ENCODE measurements at regions not wholly inside any gene's neighbourhood (a gene's known extent, or its start where the extent isn't known, plus 50 kb on each side); places are given as distances from the start of the nearest gene placed in this dataset.
"Not testable (repeated sequence)": the region's sequence is repeated elsewhere in the genome, so short reads cannot be mapped to it uniquely, and the experiment has no call there.

DNA sequence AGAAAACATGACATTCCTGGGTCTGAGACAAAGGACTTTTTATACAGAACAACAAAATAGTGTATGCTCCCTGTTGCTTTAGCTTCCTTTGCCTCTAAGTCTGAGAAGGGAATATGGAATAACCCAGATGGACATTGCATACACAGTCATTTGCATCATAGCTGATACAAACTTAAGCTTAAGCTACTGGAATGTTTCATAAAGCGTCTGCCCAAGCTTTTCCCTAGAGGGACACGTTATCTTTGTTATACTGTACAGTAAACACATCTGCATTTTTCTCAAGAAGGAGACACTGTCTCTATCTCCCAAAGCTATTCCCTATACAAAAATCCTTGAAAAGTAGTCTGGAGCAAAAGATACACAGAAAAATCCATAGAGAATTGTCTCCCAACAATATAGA lies 775.0 kb downstream of the DIPK2A start:
- no peak for DNase-seq
- no peaks in the 10 kb centered on the region for H3K9me3 Mint-ChIP-seq
- H3K27ac Mint-ChIP-seq, result no peak overlapping the region
- H3K36me3 Mint-ChIP-seq, result no peaks in the 10 kb centered on the region
- H3K4me1 Mint-ChIP-seq, result no peaks in the 10 kb centered on the region
- no peak overlapping the region for H3K4me3 Mint-ChIP-seq
- H3K27me3 Mint-ChIP-seq, result no peaks in the 10 kb centered on the region

DNA sequence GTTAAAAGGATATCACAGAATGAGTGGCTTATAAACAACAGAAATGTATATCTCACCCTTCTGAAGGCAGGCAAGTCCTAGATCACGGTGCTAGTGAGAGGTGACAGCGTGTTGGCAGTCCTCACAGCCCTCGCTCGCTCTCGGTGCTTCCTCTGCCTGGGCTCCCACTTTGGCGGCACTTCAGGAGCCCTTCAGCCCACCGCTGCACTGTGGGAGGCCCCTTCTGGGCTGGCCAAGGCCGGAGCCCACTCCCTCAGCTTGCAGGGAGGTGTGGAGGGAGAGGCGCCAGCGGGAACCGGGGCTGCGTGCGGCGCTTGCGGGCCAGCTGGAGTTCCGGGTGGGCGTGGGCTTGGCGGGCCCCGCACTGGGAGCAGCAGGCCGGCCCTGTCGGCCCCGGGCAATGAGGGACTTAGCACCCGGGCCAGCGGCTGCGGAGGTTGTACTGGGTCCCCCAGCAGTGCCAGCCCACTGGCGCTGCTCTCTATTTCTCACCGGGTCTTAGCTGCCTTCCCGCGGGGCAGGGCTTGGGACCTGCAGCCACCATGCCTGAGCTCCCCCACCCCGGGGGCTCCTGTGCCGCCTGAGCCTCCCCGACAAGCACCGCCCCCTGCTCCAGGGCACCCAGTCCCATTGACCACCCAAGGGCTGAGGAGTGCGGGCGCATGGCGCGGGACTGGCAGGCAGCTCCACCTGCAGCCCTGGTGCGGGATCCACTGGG lies 778.1 kb downstream of the DIPK2A start:
- not testable (repeated sequence) for H3K4me1 Mint-ChIP-seq, H3K4me3 Mint-ChIP-seq, H3K9me3 Mint-ChIP-seq, DNase-seq, H3K27me3 Mint-ChIP-seq, H3K36me3 Mint-ChIP-seq, H3K27ac Mint-ChIP-seq

DNA sequence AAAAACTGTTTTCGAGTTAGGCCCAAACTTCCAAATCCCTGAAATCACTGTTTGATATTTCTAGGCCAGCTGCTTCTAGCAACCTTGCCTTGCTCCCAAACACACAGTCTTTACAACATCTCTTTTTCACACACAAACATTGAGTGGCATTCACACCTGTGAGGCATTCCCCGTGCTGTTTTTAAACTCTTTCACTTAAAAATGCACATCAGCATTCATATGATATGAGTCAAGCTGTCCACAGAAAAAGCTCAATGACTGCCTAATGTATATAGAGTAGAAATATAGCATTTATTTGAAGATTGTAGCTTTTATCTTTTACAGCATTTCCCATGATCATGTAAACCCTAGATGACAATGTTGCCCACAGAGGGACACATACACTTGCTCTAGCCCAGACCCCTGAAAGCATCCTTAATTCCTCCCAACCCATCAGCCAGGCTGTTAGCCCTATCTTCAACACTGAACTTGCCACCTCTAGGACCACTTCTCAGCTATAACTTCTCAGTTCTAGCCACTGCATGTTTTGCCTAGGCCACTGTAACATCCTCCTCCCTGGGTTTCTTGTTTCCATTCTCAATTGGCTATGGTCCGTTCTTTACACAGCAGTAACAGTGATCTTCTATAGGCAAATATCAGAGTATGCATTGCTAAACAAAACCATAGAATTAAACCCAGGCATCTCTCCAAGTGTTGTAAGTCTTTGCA lies 782.6 kb downstream of the DIPK2A start:
- DNase-seq, result no peak
- no peaks in the 10 kb centered on the region for H3K27me3 Mint-ChIP-seq
- no peak overlapping the region for H3K27ac Mint-ChIP-seq
- H3K4me3 Mint-ChIP-seq, result no peak overlapping the region
- H3K4me1 Mint-ChIP-seq, result no peaks in the 10 kb centered on the region
- H3K9me3 Mint-ChIP-seq, result no peaks in the 10 kb centered on the region
- H3K36me3 Mint-ChIP-seq, result no peaks in the 10 kb centered on the region

DNA sequence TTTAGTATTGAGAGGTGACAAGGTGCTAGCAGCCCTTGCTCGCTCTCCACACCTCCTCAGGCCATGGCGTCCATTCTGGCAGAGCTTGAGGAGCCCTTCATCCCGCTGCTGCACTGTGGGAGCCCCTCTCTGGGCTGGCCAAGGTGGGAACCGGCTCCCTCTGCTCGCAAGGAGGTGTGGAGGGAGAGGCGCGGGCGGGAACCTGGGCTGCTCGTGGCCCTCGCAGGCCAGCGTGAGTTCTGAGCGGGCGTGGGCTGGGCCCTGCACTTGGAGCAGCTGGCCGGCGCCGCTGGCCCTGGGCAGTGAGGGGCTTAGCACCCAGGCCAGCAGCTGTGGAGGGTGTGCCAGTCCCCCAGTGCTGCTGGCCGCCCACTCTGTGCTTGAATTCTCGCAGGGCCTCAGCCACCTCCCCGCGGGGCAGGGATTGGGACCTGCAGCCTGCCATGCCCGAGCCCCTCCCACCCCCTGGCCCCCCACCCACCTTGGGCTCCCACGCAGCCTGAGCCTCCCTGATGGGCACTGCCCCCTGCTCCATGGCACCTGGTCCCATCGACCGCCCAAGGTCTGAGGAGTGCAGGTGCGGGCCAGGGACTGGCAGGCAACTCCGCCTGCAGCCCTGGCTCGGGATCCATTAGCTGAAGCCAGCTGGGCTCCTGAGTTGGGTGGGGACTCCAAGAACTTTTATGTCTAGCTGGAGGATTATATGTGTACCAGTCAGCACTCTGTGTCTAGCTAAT lies 785.2 kb downstream of the DIPK2A start:
- no peak overlapping the region for H3K27ac Mint-ChIP-seq
- H3K4me3 Mint-ChIP-seq, result no peak overlapping the region
- H3K27me3 Mint-ChIP-seq, result no peaks in the 10 kb centered on the region

DNA sequence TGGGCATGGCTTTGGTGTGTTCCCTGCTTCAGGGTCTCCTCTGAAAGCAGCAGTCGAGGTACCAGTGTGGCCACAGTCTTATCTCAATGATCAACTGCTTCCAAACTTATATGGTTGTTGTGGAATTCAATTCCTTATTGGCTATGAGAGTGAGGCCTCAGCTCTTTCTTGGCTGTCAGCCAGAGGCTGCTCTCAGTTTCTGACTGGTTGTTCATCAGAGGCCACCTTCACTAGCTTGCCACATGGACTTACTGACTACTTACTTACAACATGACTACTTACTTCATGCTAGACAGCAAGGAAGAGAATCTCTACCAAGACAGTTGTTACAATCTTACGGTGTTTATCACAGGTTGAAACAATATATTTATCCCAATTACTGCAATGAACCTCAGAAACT lies 789.2 kb downstream of the DIPK2A start:
- H3K4me1 Mint-ChIP-seq, result no peaks in the 10 kb centered on the region
- no peak overlapping the region for H3K27ac Mint-ChIP-seq
- no peak overlapping the region for H3K4me3 Mint-ChIP-seq
- H3K36me3 Mint-ChIP-seq, result no peaks in the 10 kb centered on the region
- peaks cover 5% of the 10 kb centered on the region for H3K27me3 Mint-ChIP-seq
- H3K9me3 Mint-ChIP-seq, result no peaks in the 10 kb centered on the region
- no peak for DNase-seq

More for the DNA sequence above, 785.2 kb downstream of the DIPK2A start:
- no peaks in the 10 kb centered on the region for H3K9me3 Mint-ChIP-seq
- no peaks in the 10 kb centered on the region for H3K36me3 Mint-ChIP-seq
- no peak for DNase-seq
- no peaks in the 10 kb centered on the region for H3K4me1 Mint-ChIP-seq

DNA sequence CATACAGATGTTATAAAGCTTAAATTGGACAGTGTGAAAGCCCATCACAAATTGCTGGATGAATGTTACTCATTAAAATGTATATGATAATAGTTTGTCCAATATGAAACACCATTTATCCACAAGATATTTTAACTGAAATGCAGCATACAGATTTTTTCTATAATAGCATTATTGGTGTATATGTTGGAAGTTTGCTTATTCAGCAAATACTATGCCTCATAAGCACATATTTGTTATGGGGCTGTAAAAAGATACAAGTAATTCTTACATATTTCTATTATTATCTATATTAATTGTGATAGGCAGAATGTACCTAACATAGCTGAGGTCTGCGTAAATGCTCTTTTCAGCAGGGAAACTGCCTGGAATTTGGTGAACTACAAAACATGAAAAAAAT lies 790.5 kb downstream of the DIPK2A start:
- no peak for DNase-seq
- Mint-ChIP-seq H3K27ac (no peak overlapping the region), H3K36me3 (no peaks in the 10 kb centered on the region), H3K9me3 (no peaks in the 10 kb centered on the region), H3K4me1 (no peaks in the 10 kb centered on the region), H3K27me3 (peaks cover 5% of the 10 kb centered on the region), H3K4me3 (no peak overlapping the region)

DNA sequence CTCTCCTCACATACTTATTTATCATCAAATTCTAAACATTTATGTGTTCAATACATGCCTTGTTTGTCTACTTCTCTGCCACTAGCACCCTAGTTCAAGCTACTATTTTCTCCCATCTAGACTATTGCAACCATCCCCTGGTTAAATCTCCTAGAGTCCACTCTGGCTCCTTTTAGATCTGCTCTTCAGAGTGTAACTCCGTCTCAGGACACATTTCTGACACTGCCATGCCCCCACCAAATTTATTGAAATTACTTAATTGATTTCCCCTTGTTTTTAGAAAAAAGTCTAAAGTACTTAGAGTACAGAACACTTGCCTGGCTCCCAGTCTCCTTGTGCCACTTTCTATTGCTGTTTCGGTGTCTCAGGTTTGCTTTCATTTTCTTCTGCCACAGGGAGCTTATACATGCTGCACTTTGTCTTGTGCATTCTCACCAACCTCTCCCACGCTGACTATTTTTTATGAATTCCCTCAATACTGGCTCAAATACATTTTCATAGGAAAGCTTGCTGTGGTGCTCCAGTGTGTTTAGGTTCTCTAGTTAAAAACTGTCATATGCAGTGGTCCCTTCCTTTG lies 792.3 kb downstream of the DIPK2A start:
- H3K4me3 Mint-ChIP-seq, result no peak overlapping the region
- H3K27me3 Mint-ChIP-seq, result peaks cover 5% of the 10 kb centered on the region
- no peak for DNase-seq
- no peaks in the 10 kb centered on the region for H3K36me3 Mint-ChIP-seq
- H3K4me1 Mint-ChIP-seq, result no peaks in the 10 kb centered on the region
- no peak overlapping the region for H3K27ac Mint-ChIP-seq
- H3K9me3 Mint-ChIP-seq, result no peaks in the 10 kb centered on the region

DNA sequence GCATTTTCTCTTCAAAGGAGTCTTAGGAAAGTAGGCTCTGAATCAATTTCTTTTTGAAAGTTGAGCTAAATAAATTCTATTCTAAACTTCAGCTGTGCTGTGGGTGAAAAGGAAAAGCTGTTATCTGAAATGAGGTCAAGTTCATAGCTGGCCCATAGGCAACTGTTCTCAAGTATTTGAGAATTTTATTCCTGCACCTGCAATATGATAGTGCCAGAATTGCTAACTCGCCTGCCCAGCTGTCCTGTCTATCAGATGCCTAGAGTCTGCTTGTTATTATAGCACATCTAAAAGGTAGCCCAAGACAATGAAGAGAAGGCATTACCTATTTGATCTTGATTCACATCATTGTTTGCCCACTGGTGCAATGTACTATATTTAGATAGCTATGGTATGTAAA lies 798.7 kb downstream of the DIPK2A start:
- Mint-ChIP-seq H3K27me3 (no peaks in the 10 kb centered on the region), H3K4me1 (no peaks in the 10 kb centered on the region), H3K27ac (no peak overlapping the region), H3K4me3 (no peak overlapping the region), H3K36me3 (no peaks in the 10 kb centered on the region), H3K9me3 (no peaks in the 10 kb centered on the region)
- DNase-seq, result no peak

DNA sequence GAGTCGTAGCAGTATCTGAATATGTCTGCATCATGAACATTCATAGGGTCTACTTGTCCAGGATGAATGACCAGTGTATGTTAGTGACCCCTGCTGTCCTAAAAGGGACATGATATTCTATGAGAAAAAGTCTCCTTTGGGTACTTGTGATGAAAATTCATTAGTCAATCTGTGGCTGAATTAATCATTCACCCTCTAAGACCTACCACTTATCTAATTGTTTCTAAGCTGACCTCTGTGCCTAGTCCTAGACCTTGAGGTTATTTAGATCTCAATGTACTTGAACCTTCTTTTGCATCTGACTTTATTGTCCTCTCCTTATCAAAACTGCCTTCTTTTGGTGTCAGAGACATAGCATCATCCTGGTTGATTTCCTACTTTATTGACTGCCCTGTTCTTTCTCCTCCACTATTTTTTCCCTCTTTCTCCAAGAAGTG lies 799.3 kb downstream of the DIPK2A start:
- H3K4me3 Mint-ChIP-seq, result no peak overlapping the region
- H3K4me1 Mint-ChIP-seq, result no peaks in the 10 kb centered on the region
- H3K36me3 Mint-ChIP-seq, result no peaks in the 10 kb centered on the region

DNA sequence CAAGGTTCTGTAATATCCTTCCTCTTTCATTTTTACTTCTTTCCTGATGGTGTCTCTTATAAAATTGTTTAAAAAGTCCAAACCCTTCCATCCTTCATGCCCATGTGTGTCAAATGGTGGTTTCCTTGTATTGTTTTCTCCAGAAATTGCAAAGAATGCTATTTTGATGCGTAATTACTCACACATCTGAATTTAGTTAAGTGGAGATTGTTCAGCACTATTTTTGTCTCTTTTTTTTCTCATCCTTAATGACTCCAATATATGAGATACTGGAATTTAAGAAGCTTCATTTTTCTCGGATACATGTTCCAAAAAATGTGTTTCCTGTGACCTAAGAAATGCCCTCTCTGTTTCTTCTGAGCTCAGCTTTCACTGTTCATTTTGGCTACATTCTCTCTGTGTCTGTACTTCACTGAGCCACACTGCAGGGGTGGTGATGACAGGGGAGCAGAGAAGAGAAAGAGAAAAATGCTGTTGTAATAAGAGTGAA lies 799.8 kb downstream of the DIPK2A start:
- H3K4me3 Mint-ChIP-seq, result no peak overlapping the region
- no peaks in the 10 kb centered on the region for H3K27me3 Mint-ChIP-seq

More for the DNA sequence above, 799.3 kb downstream of the DIPK2A start:
- Mint-ChIP-seq H3K9me3 (no peaks in the 10 kb centered on the region), H3K27me3 (no peaks in the 10 kb centered on the region), H3K27ac (no peak overlapping the region)
- DNase-seq, result no peak

DNA sequence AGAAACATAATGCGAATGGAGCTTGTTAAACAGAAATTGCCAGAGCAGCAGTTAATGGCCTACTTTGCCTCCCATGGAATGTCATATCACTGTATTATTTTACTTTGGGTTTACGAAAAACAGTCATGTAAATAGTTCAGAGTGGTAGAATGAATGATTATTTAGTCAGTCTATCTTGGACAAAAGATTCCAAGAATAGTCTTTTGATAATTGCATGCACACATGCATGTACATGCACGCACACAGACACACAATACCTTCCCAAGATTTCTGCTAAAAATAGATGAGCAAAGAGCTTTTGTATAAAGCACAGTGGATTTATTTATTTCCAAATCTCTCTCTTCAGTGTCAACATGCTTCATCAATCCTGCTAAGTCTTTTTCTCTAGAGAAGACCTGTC lies 800.7 kb downstream of the DIPK2A start:
- H3K4me3 Mint-ChIP-seq, result no peak overlapping the region
- no peak overlapping the region for H3K27ac Mint-ChIP-seq
- H3K27me3 Mint-ChIP-seq, result no peaks in the 10 kb centered on the region
- H3K36me3 Mint-ChIP-seq, result no peaks in the 10 kb centered on the region
- H3K9me3 Mint-ChIP-seq, result no peaks in the 10 kb centered on the region
- no peaks in the 10 kb centered on the region for H3K4me1 Mint-ChIP-seq
- DNase-seq, result no peak

More for the DNA sequence above, 799.8 kb downstream of the DIPK2A start:
- Mint-ChIP-seq H3K9me3 (no peaks in the 10 kb centered on the region), H3K4me1 (no peaks in the 10 kb centered on the region), H3K27ac (no peak overlapping the region), H3K36me3 (no peaks in the 10 kb centered on the region)
- DNase-seq, result no peak

DNA sequence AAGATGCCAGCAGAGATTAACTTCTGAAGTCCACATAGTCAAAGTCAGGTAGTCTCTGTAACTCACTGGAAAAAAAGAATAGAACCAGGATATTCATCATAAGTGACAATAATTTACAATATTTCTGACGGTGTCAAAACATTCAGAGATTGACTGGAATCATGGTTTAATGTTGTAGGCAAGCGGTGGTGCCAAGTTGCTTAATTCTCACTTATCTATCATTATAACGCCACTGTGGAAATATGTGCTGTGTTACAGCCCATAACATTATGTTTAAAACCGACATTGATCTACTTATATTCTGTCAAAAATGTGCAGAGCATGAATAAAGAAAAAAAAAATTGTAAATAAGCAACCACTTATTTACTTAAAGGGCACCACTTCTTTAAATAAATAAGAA lies 801.7 kb downstream of the DIPK2A start:
- Mint-ChIP-seq H3K27me3 (no peaks in the 10 kb centered on the region), H3K27ac (no peak overlapping the region), H3K4me1 (no peaks in the 10 kb centered on the region), H3K9me3 (no peaks in the 10 kb centered on the region), H3K36me3 (no peaks in the 10 kb centered on the region), H3K4me3 (no peak overlapping the region)
- DNase-seq, result no peak

DNA sequence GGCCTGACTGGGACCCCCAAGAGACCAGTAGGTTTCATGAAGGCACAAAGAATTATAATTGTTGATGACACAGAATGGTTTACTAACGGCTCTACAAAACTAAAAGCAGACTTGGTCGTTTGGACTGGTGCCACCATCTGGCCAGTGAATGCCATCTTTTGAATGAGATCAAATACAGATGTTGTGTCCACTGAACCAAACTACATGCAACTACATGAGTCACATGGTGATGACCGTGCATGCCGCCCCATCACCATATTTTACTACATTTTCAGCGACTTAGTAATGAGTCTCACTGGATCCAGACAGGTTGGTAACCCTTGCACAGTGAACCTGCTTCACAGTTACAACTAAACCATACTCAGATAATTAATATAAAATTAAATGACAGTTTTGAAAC lies 803.3 kb downstream of the DIPK2A start:
- Mint-ChIP-seq H3K36me3 (no peaks in the 10 kb centered on the region), H3K27me3 (no peaks in the 10 kb centered on the region), H3K4me3 (no peak overlapping the region), H3K9me3 (no peaks in the 10 kb centered on the region), H3K4me1 (no peaks in the 10 kb centered on the region), H3K27ac (no peak overlapping the region)
- no peak for DNase-seq

DNA sequence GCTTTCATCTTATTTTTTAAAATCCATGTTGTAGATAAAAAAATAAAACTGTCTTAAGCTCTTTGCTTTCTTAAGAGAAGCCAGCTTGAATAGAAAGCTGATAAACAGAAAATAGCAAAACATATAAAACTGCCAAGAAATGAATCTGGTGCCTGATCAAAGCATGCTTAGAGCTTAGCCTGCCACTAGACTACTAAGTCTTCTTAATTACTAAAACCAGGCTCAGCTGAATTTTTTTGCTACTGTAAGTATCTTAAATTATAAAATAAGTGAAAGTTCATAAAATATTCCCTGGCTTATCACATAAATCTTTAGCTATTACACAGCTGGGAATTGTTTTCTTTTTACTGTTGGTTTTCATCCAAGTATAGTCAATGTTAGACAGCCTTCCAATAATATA lies 803.9 kb downstream of the DIPK2A start:
- no peak for DNase-seq
- no peaks in the 10 kb centered on the region for H3K36me3 Mint-ChIP-seq

DNA sequence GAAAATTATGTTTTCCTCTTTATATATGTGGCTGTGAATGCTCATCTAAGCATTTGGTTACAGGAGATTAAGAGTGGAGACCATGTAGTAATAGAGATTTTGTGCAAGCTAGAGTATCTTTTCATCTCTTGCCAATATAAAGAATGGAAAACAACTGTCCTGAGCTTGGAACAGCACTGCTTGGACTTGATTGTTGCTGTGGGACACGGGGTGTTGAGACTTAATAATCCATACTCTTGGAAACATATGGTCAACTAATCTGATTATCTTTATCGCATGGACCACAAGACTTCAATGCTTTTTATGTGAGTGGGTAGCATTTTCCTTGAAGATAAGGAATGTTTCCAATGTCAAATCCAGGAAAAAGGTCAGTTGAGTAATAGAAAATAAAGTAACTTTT lies 806.3 kb downstream of the DIPK2A start:
- DNase-seq, result no peak
- no peaks in the 10 kb centered on the region for H3K36me3 Mint-ChIP-seq
- H3K27ac Mint-ChIP-seq, result no peak overlapping the region
- no peaks in the 10 kb centered on the region for H3K9me3 Mint-ChIP-seq
- no peak overlapping the region for H3K4me3 Mint-ChIP-seq
- no peaks in the 10 kb centered on the region for H3K27me3 Mint-ChIP-seq
- H3K4me1 Mint-ChIP-seq, result no peaks in the 10 kb centered on the region

More for the DNA sequence above, 803.9 kb downstream of the DIPK2A start:
- H3K9me3 Mint-ChIP-seq, result no peaks in the 10 kb centered on the region
- no peak overlapping the region for H3K27ac Mint-ChIP-seq
- no peaks in the 10 kb centered on the region for H3K4me1 Mint-ChIP-seq
- no peak overlapping the region for H3K4me3 Mint-ChIP-seq
- no peaks in the 10 kb centered on the region for H3K27me3 Mint-ChIP-seq
